GM18907 (cell line): ENCODE measurements at regions not wholly inside any gene's neighbourhood (a gene's known extent, or its start where the extent isn't known, plus 50 kb on each side); places are given as distances from the start of the nearest gene placed in this dataset.
"Not testable (repeated sequence)": the region's sequence is repeated elsewhere in the genome, so short reads cannot be mapped to it uniquely, and the experiment has no call there.

Experiments
- ATAC-seq: cut with Tn5 transposase; IDR thresholded peaks from one replicate; pipeline ENCODE4 v1.9.1; 2021; ENCODE audit warnings: mild to moderate bottlenecking, moderate library complexity; ENCODE audit not compliant: unreplicated experiment

DNA sequence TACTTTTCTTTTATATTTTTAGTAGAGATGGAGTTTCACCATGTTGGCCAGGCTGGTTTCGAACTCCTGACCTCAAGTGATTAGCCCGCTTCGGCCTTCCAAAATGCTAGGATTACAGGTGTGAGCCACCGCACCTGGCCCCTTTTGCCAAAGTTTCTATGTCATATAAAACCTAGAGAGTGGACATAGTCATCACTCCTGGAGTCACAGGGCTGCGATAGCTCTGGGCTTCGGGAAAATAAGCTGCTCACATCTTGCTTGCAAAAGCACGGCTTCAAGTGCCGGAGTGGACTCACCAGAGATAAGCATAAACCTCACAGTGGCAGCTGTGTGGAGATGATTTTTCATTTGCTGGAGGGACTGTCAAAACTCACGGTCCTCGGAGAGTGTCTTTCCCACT is 171.2 kb downstream of the TEX29 start:
- ATAC-seq = no peak

DNA sequence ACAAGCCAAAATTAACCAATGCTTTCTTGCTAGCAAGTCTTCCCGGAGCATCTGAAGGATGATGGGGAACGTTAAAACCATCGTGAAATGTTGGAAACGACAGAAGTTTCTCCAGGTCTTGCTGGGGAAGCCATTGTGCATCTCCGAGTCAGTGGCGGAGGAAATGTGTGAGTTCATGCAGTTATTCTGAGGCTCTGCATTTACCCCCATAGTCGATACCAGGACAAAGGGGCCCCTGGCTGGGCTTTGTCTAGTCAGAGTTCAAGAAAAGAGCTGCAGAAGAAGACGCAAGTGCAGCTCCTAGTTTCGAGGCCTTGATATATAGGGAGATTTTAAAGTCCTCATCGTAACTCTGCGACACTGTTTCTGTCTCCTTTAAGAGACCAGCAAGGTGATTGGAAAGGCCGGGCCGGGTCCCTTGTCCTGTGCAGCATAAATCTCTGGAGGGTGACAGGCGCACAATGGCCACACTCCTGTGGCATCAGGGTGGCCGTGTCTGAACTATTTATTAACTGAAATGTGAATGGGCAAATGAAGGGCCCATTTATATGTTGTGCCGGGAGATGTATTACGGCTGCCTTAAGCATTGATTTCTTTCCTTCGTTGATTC is 172.0 kb downstream of the TEX29 start:
- ATAC-seq = no peak

DNA sequence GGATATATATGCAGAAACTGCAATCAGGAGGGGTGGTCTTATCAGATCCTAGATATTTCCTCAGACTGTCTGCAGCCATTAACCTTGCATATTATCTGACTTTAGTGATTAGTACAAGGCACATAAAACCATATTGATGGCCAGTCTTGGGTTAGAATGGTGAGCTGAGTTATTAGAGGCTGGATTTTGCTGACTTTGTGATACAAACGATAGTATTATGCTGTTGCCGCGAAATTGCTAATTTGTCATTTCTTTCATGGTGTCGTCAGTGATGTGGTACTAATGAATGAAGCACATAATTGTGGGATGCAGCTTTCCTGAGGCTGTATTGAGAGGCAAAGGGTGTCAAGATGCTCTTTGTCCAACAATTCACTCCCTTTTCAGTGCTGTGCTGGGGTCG is 172.5 kb downstream of the TEX29 start:
- ATAC-seq = no peak

DNA sequence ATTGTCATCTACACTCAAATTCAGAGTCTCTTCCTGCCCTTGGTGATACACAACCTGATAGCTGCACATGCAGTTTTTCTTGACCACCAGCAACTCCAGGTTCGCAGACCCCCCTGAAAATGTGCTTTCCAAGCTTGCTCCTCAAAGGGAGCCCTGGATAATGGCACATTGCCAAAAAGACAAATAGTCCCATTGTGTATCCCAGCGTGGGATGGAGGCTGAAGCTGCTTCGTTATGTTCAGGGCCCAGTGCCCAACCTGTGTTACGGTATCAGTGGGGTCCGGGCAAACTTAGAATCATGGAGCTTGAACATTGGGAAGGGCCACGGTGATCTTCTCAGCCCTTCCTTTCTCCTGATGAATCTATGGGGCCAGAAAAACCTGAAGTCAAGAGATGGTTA is 173.0 kb downstream of the TEX29 start:
- ATAC-seq = no peak

DNA sequence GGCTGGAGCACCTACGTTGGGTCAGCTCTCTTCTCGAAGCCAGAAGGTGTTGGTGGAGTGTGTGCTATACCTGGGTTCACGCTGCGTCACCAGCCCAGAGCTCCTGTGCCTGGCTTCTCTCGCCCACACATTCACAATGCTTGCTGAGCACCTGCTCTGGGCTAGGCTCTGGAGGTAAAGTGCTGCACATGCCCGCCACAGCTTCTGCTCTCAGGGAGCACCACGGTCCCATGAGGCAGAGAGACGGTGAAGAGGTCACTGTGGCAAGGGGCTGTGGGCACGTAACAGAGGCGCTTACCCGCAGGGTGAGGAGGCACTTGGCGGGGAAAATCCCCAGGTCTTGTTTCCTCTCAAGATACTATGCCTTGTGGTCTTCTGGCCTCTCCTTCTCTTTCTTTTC is 174.2 kb downstream of the TEX29 start:
- ATAC-seq = no peak

DNA sequence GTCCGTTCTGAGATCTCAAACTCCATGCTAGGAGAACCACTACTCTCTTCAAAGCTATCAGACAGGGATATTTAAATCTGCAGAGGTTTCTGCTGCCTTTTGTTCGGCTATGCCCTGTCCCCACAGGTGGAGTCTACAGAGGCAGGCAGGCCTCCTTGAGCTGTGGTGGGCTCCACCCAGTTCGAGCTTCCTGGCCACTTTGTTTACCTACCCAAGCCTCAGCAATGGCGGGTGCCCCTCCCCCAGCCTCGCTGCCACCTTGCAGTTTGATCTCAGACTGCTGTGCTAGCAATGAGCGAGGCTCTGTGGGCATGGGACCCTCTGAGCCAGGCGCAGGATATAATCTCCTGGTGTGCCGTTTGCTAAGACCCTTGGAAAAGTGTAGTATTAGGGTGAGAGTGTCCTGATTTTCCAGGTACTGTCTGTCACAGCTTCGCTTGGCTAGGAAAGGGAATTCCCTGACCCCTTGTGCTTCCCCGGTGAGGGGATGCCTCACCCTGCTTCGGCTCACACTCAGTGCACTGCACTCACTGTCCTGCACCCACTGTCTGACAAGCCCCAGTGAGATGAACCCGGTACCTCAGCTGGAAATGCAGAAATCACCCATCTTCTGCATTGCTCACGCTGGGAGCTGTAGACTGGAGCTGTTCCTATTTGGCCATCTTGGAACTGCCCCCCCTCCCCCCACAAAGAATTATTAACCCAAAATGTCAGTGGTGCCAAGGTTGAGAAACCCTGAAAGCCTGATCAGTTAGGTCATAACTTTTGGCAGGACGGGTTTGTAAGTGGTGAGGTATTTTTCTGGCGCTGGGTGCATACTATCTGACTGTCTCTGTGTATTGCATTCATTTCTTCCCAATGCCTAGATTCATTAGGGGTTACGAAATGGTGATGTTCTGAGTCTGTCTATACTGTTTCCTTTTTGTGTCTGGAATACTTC is 181.4 kb downstream of the TEX29 start:
- not testable (repeated sequence) for ATAC-seq

DNA sequence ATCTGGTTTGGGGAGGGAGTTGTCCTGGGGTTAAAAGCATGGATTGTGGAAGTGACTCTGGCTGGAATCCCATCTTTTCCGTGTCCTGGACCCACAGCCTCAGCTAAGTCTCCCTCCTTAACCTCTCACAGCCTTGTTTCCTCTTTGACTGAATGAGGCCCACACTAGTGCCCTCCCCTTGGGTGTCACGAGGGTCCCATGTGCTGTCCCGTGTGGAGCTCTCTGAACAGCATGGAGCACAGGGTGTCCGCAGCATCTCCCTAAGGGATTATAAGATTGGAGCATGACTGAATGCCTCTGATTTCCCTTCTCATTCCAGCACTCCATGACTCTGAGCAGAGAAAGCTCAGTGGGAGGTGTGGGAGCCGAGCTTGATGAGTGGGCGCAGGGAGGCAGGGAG is 182.5 kb downstream of the TEX29 start:
- ATAC-seq = no peak

DNA sequence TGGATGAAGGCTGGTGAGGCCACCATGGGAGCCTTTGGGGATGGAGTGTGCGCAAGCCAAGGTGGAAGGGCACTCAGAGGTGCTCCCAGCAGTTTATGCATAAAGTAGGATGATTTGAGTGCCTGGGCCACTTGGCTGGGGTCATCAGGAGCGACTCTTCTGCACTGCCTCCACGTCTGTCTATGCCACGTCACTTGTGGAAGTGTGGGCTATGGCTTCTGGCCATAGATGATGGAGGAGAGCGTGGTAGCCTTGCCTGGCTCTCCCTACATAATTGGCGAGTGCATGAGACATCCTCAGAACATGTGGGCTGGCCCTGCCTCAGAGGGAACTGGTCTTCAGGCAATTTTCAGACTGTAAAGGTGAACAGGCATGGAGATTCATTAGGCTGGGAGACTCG is 182.9 kb downstream of the TEX29 start:
- no peak for ATAC-seq

DNA sequence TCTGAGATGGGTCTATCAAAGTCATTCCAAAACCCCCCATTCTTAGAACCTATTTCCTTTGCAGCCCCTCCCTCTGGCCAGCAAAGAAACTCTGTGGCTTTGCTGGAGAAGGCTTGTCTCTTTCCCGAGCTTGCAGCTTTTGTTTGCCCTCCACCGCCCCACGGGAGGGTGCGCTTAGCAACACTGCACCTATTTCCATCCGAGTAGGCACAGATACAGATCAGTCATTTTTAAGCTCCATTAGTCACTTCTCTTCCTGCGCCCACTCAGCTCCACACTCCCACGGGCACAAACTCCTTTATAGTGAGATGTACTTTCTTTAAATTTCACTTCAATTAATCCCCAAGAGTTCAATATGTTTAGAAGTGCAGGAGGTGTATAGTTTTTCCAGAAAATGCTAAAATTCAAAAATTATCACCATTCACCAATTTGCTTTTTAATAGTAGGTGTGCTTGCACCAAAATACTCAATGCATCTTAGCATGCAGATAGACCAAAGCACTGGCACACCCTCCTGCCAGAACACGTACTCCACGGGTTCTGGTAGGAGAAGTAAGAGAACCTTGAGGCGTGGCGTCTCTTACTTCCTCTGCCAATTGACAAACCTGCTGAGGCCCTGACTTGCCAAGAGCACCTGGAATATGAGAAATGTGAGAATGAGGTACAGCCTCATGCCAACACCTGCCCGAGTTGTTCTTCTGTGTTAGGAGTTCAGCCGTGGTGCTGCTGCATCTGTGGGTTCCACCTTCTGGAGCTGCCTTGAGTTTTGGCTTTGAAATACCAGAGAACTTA is 183.7 kb downstream of the TEX29 start:
- ATAC-seq = no peak

DNA sequence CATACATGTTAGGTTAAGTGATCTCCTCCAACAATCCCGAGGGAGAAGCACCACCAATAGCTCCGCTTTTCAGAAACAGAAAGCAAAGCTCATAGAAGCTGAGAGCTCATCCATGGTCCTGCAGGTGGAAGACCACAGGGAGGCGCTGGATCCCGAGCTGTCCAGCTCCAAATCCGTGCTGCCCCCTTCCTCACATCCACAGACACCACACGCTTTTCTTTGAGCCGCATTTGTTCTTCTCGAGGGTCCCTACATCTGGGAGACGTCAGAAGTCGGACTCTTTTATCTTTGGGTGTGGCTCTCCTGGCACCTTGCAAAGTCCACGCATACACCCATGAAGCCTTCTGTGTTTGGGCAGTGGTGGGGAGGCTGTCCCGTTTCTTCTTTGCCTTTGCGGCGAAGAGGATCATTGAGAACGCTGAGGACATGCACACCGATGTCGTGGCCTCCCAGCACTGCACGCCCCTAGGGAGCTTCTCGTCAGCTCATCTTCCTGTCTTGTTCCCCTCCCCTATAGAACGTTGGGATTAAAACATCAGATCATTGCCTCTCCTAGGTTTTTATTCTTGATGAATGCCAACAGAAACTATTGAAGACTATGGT is 184.8 kb downstream of the TEX29 start:
- no peak for ATAC-seq

DNA sequence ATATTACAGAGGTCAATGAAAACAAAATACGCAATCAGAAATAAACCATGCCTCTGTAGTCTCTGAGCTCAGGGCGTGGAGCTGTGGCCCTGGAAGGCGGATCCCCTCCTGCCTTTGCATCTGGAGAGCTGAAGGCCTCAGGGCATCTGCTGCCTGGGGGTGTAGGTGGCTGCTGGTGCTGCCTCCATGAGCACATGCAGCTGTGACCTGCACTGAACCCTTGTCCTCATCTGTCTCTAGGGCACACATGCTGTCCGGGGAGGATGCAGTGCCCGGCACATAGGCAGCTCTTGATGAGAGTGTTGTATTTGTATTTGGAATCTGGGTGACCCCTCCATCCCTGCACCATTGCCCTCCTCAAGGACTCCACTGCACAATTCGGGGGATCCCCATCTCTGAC is 185.7 kb downstream of the TEX29 start:
- no peak for ATAC-seq

DNA sequence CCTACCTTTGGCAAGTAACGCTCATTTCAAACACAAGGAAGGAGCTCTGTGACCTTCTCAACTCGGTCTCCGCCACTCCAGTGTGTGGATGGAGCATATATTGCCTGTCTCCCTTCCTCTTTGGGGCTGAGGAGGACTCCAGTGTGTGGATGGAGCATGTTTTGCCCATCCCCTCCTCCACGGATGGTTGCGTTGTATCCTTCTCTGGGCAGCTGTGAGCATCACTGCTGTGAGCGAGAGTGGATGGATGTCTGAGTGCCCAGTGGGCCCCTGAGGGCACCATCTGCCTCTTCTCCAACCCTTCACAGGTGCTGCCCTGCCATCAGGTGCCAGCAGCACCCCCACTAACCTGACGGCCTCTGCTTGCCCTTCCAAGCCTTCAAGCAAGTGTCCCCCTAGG is 186.2 kb downstream of the TEX29 start:
- no peak for ATAC-seq

DNA sequence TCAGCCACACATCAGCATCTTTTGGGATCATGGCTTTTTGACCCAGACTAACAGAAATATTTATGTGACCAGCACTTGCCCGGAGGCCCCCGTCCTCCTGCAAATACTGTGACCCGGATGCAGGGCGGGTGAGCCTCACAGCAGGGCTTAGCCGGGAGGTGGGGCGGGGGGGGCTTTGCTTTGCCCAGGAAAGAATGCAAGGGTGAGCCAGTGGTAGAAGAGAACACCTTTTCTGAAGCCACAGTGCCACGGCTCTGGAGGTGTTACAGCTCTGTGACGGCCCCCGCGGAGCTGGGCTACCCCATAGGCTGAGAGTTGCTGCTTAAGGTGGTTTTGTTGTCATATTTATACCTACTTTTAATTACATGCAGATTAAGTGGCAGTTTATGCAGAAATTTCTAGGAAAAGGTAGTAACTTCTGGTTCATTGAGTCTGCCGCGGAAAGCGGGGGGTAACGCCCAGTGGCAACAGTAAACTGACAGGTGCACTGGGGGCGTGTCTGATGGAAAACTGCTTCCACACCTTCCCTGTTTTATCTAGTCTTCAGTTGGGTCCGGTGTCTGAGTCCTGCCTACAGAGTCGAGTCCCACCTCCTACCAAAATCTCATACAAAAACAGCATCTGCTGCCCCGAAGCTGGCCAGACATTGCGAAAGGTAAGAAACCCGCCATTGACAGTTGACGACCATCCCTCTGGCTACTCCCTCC is 187.9 kb downstream of the TEX29 start:
- no peak for ATAC-seq

DNA sequence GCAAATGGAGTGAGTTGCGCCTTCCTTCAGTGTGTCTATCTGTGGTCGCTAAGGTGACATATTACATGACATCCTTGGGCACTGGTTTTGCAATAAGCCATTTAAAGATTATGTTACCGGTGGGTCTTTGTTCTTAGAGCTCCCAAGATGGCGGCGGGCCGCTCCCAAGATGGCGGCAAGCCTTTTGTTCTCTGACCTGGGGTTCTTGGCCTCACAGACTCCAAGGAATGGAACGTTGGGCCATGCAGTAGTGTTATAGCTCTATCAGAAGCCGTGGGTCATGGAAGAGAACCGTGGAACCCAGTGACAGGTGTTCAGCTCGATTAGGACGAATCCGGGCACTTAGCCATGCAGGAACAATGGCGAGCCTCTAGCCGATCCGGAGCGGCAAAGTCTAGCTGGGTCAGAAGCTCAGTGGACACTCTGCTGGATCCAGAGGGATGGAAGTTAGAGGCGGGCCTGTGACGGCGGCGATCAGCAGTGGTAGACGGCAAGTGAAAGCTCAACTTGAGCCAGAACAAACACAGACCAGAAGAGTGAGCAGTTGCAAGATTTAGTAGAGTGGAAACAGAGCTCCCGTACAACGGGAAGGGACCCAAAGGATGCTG is 188.6 kb downstream of the TEX29 start:
- no peak for ATAC-seq

DNA sequence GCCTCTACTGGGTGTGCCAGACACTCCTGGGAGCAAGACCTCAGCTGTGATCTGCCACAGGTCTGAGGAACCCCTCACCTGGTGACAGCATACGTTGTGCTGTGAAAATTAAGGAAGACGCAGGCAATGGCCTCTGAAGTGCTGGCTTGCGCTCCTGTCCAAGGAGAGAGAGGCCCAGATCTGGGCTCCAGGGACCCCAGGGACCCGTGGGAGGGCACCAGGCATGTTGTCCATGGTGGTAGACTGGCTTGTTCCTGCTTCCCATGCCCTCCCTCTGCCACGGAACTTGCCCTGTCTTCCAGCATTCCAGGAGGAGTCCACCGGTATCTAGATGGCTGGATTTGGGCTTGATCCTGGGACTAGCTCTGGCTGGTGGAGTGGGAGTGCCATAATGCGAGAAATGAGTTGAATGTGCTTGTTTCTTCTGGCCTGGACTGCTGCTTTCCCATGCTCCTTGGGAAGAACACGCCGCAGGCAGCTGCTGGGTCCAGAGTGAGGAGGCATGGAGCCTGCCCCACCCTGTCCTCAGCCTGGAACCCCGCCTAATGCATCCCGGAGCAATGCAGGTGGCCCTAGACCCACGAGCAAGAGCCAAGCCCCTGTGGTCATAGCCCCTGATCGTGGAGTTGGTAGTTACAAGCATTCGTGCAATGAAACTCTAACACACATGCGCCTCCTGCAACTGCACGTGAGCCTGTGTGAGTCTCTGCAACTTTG is 190.2 kb downstream of the TEX29 start:
- ATAC-seq = no peak

DNA sequence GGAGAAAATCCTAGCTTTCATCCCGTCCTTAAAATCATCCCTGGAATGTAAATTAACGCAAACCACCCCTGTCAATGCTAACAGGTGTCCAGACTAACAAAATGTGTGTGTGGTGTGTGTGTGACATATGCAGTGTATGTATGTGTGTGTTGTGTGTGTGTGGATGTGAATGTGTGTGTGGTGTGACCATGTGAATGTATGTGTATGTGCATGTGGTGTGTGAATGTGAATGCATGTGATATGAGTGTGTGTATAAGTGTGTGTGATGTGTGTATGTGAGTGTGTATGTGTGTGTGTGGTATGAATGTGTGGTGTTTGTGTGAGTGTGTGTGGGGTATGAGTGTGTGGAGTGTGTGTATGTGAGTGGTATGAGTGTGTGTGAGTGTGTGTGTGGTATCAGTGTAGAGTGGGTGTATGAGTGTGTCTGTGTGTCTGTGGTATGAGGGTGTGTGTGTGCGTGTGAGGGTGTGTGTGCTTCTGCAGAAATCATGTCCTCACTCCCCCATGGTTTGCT is 190.8 kb downstream of the TEX29 start:
- no peak for ATAC-seq

DNA sequence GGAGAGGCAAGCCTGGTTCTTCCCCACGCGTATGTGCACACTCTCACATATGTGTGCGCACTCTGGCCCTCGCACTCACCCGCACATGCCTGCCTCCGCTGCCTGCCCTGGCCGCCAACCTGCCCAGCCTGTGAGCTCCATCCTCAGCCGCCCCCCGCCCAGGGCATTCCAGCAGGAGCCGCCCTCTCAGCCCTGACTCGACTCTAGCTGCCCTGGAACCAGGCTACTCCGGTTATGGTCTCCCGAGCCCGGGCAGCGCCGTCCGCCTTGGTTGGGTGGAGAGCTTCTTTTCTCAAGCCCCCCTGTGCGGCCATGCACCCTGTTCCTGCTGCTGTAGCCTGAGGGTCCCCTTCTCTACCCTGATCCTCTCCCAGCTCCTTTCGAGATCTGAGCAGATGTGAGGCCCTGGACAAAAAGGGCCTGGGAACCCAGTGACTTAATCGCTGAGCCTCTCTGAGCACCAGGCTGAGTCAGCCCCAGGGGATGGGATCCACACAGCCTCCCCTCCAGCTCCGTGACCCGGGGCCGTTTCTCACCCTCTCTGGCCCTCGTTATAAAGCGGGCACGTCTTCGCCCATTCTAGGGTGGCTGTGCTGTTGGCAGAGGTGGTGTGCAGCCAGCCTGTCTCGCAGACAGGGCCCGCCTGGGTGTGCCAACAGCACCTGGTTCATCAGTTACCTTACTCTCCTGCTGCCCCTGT is 191.5 kb downstream of the TEX29 start:
- no peak for ATAC-seq

DNA sequence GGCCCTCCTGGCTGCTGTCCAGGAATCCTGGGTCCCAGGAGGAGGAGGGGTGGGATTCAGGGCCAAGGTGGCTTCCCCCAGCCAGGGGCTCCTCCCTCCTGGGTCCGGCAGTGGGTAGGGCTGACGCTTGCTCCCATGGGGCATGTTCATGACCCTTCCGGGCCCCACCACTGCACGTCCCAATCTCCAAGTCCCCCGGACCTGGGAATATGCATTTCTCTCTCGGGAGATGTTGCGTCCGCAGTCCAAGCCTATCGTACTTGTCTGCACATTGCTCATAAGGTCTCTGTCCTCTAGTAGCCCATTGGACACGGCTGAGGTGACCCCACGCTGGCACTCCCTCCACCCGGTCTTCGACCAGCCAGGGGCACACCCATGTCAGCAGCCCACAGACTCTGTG is 192.3 kb downstream of the TEX29 start:
- ATAC-seq = no peak
